Smooth muscle cell (in vitro differentiated cells): ENCODE measurements at regions not wholly inside any gene's neighbourhood (a gene's known extent, or its start where the extent isn't known, plus 50 kb on each side); places are given as distances from the start of the nearest gene placed in this dataset.

Experiments used
- DNase-seq: peaks from one replicate; lab custom pipeline; 2025; ENCODE audit not compliant: unreplicated experiment; lab: John Stamatoyannopoulos, UW
- H2AFZ ChIP-seq: fragments of 200-600 bp; sonication (generic); 2 replicates; pipeline ENCODE4 v1.6.0; 2016; ENCODE audit warnings: antibody characterized with exemption, low read depth, mild to moderate bottlenecking
- H3F3A ChIP-seq: fragments of 200-600 bp; sonication (generic); 2 replicates; pipeline ENCODE4 v1.6.0; 2017; ENCODE audit warnings: antibody characterized with exemption, low read depth
- H3K27ac ChIP-seq: fragments of 200-600 bp; sonication (generic); 2 replicates; pipeline ENCODE4 v1.5.1; 2016; ENCODE audit warnings: low read depth, mild to moderate bottlenecking
- H3K27me3 ChIP-seq: fragments of 200-600 bp; sonication (generic); 2 replicates; pipeline ENCODE4 v1.6.1; 2016; ENCODE audit warnings: low read depth, mild to moderate bottlenecking
- H3K36me3 ChIP-seq: fragments of 200-600 bp; sonication (generic); 2 replicates; pipeline ENCODE4 v1.5.1; 2016; ENCODE audit warnings: low read depth
- H3K4me1 ChIP-seq: fragments of 200-600 bp; sonication (generic); 2 replicates; pipeline ENCODE4 v1.5.1; 2016; ENCODE audit warnings: low read depth
- H3K4me2 ChIP-seq: fragments of 200-600 bp; sonication (generic); 2 replicates; pipeline ENCODE4 v1.6.0; 2016; ENCODE audit warnings: mild to moderate bottlenecking
- H3K4me3 ChIP-seq: fragments of 200-600 bp; sonication (generic); 2 replicates; pipeline ENCODE4 v1.5.1; 2016; ENCODE audit warnings: mild to moderate bottlenecking
- H3K79me2 ChIP-seq: fragments of 200-600 bp; sonication (generic); 2 replicates; pipeline ENCODE4 v1.6.0; 2016; ENCODE audit warnings: low read depth, mild to moderate bottlenecking
- H3K9ac ChIP-seq: fragments of 200-600 bp; sonication (generic); 2 replicates; pipeline ENCODE4 v1.6.0; 2016; ENCODE audit warnings: low read depth
- H3K9me3 ChIP-seq: fragments of 200-600 bp; sonication (generic); replicated peaks from 2 replicates; pipeline ENCODE4 v1.5.1; 2016; ENCODE audit warnings: low read depth
- H4K20me1 ChIP-seq: fragments of 200-600 bp; sonication (generic); 2 replicates; pipeline ENCODE4 v1.6.0; 2016; ENCODE audit warnings: low read depth
- CTCF ChIP-seq: fragments of 200-600 bp; sonication (generic); IDR thresholded peaks from 2 replicates; pipeline ENCODE4 v1.5.1; 2017; ENCODE audit warnings: borderline replicate concordance, mild to moderate bottlenecking, antibody characterized with exemption; ENCODE audit not compliant: insufficient read depth, poor library complexity, severe bottlenecking
- WGBS: methylation state at CpG from one replicate; pipeline ENCODE4 v1.1.7; 2016; ENCODE audit warnings: low lambda C conversion rate; 5-methylcytosine and 5-hydroxymethylcytosine counted together

GRCh38 chr6:122323361-122323760 lies 76.1 kb upstream of the HSF2 start:
- peak overlapping the region; percentile 66 for H2AFZ ChIP-seq
- H3K27me3 ChIP-seq = no peaks in the 10 kb centered on the region
- H3F3A ChIP-seq = no peaks in the 10 kb centered on the region
- no peaks in the 10 kb centered on the region for H3K9me3 ChIP-seq
- WGBS = 81% methylated on average over 2 of the region's 2 CpGs
- H3K27ac ChIP-seq = no peak overlapping the region
- H3K9ac ChIP-seq = no peak overlapping the region
- H4K20me1 ChIP-seq = no peaks in the 10 kb centered on the region
- no peaks in the 10 kb centered on the region for H3K79me2 ChIP-seq
- H3K36me3 ChIP-seq = no peaks in the 10 kb centered on the region
- no peaks in the 10 kb centered on the region for H3K4me1 ChIP-seq
- no peak for DNase-seq
- peak overlapping the region; percentile 79 for H3K4me2 ChIP-seq
- no peak for TF ChIP-seq CTCF
- peak overlapping the region; percentile 35 for H3K4me3 ChIP-seq

- H3K27me3 ChIP-seq = no peaks in the 10 kb centered on the region
- no peaks in the 10 kb centered on the region for H3F3A ChIP-seq
- no peaks in the 10 kb centered on the region for H3K36me3 ChIP-seq
- no peak overlapping the region for H3K27ac ChIP-seq
- H3K4me1 ChIP-seq = no peaks in the 10 kb centered on the region
- no peaks in the 10 kb centered on the region for H3K79me2 ChIP-seq
- H3K9ac ChIP-seq = no peak overlapping the region
- 81% methylated on average over 1 of the region's 1 CpG for WGBS
- DNase-seq = no peak
- no peaks in the 10 kb centered on the region for H3K9me3 ChIP-seq
- H2AFZ ChIP-seq = no peak overlapping the region
- H3K4me2 ChIP-seq = no peak overlapping the region
- no peak for TF ChIP-seq CTCF
- no peak overlapping the region for H3K4me3 ChIP-seq
- H4K20me1 ChIP-seq = no peaks in the 10 kb centered on the region
These were observed 69.1 kb upstream of the HSF2 start for GRCh38 chr6:122330315-122330714.

DNA sequence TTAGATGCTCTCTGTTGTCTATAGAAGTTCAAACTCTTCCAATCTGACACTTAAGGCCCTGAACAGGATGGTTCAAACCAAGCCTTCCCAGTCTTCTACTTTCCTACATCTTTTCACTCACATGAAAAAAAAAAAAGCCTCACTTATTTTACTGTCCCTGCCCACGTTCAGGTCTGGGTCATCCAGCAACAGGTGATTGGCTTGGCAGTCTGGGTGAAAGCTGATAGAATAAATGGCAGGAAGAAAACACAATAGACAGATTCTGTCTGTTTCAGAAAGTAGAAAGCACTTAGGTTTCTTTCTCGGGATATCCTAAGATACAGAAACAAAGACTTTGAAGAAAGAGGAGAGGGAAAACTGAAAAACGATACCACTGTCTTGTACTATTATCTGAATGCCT lies 61.8 kb upstream of the HSF2 start:
- Histone ChIP-seq H3K27me3 (peaks cover 33% of the 10 kb centered on the region), H3K4me2 (no peak overlapping the region), H3K4me3 (no peak overlapping the region), H3K9ac (no peak overlapping the region), H3K36me3 (no peaks in the 10 kb centered on the region), H3K9me3 (no peaks in the 10 kb centered on the region), H4K20me1 (no peaks in the 10 kb centered on the region), H3F3A (no peaks in the 10 kb centered on the region), H3K79me2 (no peaks in the 10 kb centered on the region), H2AFZ (no peak overlapping the region), H3K27ac (no peak overlapping the region), H3K4me1 (no peaks in the 10 kb centered on the region)
- TF ChIP-seq CTCF = no peak
- DNase-seq = no peak
- 61% methylated on average over 3 of the region's 3 CpGs for WGBS

DNA sequence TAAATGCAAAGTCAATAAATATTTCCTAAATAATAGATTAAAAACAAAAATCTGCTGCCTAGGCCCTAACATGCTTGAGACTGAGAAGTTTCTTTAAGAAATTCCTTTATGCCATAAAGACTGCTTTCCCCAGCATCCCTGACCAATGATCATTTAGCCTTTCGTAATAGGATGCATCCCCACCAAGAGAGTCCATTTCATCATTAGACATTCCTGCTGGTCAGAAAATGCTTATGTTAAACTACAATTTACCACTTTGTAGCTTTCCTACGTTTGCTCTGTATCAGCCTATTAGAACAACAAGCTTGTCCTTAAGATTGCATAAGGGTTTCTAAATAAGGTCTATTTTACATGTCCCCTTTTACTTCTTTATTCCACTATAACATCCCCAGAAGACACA lies 59.8 kb upstream of the HSF2 start:
- no peaks in the 10 kb centered on the region for H3F3A ChIP-seq
- H3K4me2 ChIP-seq = no peak overlapping the region
- no peak overlapping the region for H3K9ac ChIP-seq
- no peaks in the 10 kb centered on the region for H4K20me1 ChIP-seq
- no peaks in the 10 kb centered on the region for H3K36me3 ChIP-seq
- DNase-seq = no peak
- H3K9me3 ChIP-seq = no peaks in the 10 kb centered on the region
- no peak overlapping the region for H3K4me3 ChIP-seq
- H3K27ac ChIP-seq = no peak overlapping the region
- H3K27me3 ChIP-seq = peaks cover 43% of the 10 kb centered on the region
- no peaks in the 10 kb centered on the region for H3K4me1 ChIP-seq
- no peak for TF ChIP-seq CTCF
- no peak overlapping the region for H2AFZ ChIP-seq
- 48% methylated on average over 2 of the region's 2 CpGs for WGBS
- H3K79me2 ChIP-seq = no peaks in the 10 kb centered on the region
